IMR-90 (cell line): ENCODE measurements at regions not wholly inside any gene's neighbourhood (a gene's known extent, or its start where the extent isn't known, plus 50 kb on each side); places are given as distances from the start of the nearest gene placed in this dataset.

ENCODE experiments used
- ATAC-seq: fragments of 200-7000 bp; cut with Tn5 transposase; 2 replicates; pipeline ENCODE4 v1.9.1; 2020; ENCODE audit warnings: low read depth, mild to moderate bottlenecking, moderate library complexity
- BruUV-seq: library from RNA; stranded (reverse); fragments of 400-500 nt; replicated peaks from 2 replicates; lab custom pipeline; 2021; lab: Mats Ljungman, UMichigan
- CTCF ChIA-PET: fragments of 300-600 bp; formaldehyde crosslinking; extraction: SDS; loops from one replicate; lab custom pipeline; 2021; ENCODE audit warnings: antibody characterized with exemption; lab: Yijun Ruan, JAX
- POLR2A ChIA-PET: fragments of 300-600 bp; sonication (Branson Sonifier 250); formaldehyde crosslinking; loops from one replicate; lab custom pipeline; 2022; ENCODE audit warnings: antibody characterized with exemption; ENCODE audit not compliant: unreplicated experiment; lab: Charles Lee
- DNase-seq: peaks from one replicate; pipeline ENCODE4 v3.0.0; 2013
- H2AFZ ChIP-seq: replicated peaks from 2 replicates; pipeline ENCODE3; 2013; ENCODE audit warnings: low read length, mild to moderate bottlenecking; ENCODE audit not compliant: poor library complexity
- H2AK5ac ChIP-seq: 2 replicates; pipeline ENCODE4 v1.6.1; 2013; ENCODE audit warnings: low read depth, low read length, inconsistent platforms
- H2AK9ac ChIP-seq: replicated peaks from 2 replicates; pipeline ENCODE3; 2013; ENCODE audit warnings: mild to moderate bottlenecking, low read depth, low read length, moderate library complexity; ENCODE audit not compliant: poor library complexity
- H2BK120ac ChIP-seq: 2 replicates; pipeline ENCODE4 v1.6.1; 2013; ENCODE audit warnings: low read depth, low read length, inconsistent platforms
- H2BK15ac ChIP-seq: 3 replicates; pipeline ENCODE4 v1.6.1; 2013; ENCODE audit warnings: low read depth, low read length, inconsistent platforms
- H2BK20ac ChIP-seq: 2 replicates; pipeline ENCODE4 v1.6.1; 2013; ENCODE audit warnings: low read depth, mild to moderate bottlenecking, inconsistent platforms, low read length, moderate library complexity
- H2BK5ac ChIP-seq: 2 replicates; pipeline ENCODE4 v1.6.1; 2013; ENCODE audit warnings: mild to moderate bottlenecking, low read depth, low read length, inconsistent platforms; ENCODE audit not compliant: poor library complexity, severe bottlenecking
- H3K14ac ChIP-seq: replicated peaks from 2 replicates; pipeline ENCODE4 v1.6.1; 2013; ENCODE audit warnings: low read depth, low read length, inconsistent platforms
- H3K18ac ChIP-seq: 2 replicates; pipeline ENCODE4 v1.6.1; 2013; ENCODE audit warnings: low read depth, low read length, control low read depth
- H3K23ac ChIP-seq: 2 replicates; pipeline ENCODE4 v1.6.1; 2013; ENCODE audit warnings: low read depth, low read length, inconsistent platforms
- H3K27ac ChIP-seq: 2 replicates; pipeline ENCODE4 v1.5.1; 2013; ENCODE audit warnings: mild to moderate bottlenecking, control low read depth, low read length; ENCODE audit not compliant: insufficient read depth
- H3K27me3 ChIP-seq: 2 replicates; pipeline ENCODE4 v1.6.1; 2013; ENCODE audit warnings: low read length; ENCODE audit not compliant: control insufficient read depth, insufficient read depth
- H3K36me3 ChIP-seq: 2 replicates; pipeline ENCODE4 v1.6.1; 2013; ENCODE audit warnings: low read length, mixed read lengths; ENCODE audit not compliant: control insufficient read depth, insufficient read depth
- H3K4ac ChIP-seq: 2 replicates; pipeline ENCODE4 v1.6.1; 2013; ENCODE audit warnings: low read depth, low read length, inconsistent platforms
- H3K4me1 ChIP-seq: 2 replicates; pipeline ENCODE4 v1.6.1; 2013; ENCODE audit warnings: low read length, mixed read lengths; ENCODE audit not compliant: control insufficient read depth, insufficient read depth
- H3K4me2 ChIP-seq: 2 replicates; pipeline ENCODE4 v1.6.1; 2013; ENCODE audit warnings: low read depth, mild to moderate bottlenecking, control low read depth, low read length, moderate library complexity
- H3K4me3 ChIP-seq: 2 replicates; pipeline ENCODE4 v1.5.1; 2013; ENCODE audit warnings: low read depth, mild to moderate bottlenecking, control low read depth, low read length, moderate library complexity; ENCODE audit not compliant: insufficient read depth
- H3K56ac ChIP-seq: 2 replicates; pipeline ENCODE4 v1.6.1; 2013; ENCODE audit warnings: low read length, inconsistent platforms; ENCODE audit not compliant: insufficient read depth; ENCODE audit errors: extremely low read depth
- H3K79me1 ChIP-seq, 2 experiments: 2 replicates each; pipeline ENCODE4 v1.6.1; 2013; ENCODE audit warnings: low read length in 2 of 2, inconsistent platforms in 1 of 2, low read depth in 1 of 2
- H3K9ac ChIP-seq: 2 replicates; pipeline ENCODE4 v1.6.1; 2013; ENCODE audit warnings: low read depth, low read length, control low read depth
- H3K9me1 ChIP-seq: 2 replicates; pipeline ENCODE4 v1.6.1; 2013; ENCODE audit warnings: low read length, inconsistent platforms; ENCODE audit not compliant: insufficient read depth
- H3K9me3 ChIP-seq: 2 replicates; pipeline ENCODE4 v1.6.1; 2013; ENCODE audit warnings: low read length; ENCODE audit not compliant: control insufficient read depth, insufficient read depth
- H4K20me1 ChIP-seq: 2 replicates; pipeline ENCODE4 v1.6.1; 2013; ENCODE audit warnings: low read length, inconsistent platforms; ENCODE audit not compliant: insufficient read depth
- H4K5ac ChIP-seq: 2 replicates; pipeline ENCODE4 v1.6.1; 2013; ENCODE audit warnings: mild to moderate bottlenecking, low read depth, low read length, control low read depth
- H4K8ac ChIP-seq, 2 experiments: 2 replicates each; pipeline ENCODE4 v1.6.1; 2013; ENCODE audit warnings: low read depth in 2 of 2, low read length in 2 of 2, control low read depth in 1 of 2, inconsistent platforms in 1 of 2
- H4K91ac ChIP-seq: 2 replicates; pipeline ENCODE4 v1.6.1; 2013; ENCODE audit warnings: low read depth, low read length, inconsistent platforms; ENCODE audit not compliant: insufficient read depth
- BHLHE40 ChIP-seq: fragments of 150-350 bp; IDR thresholded peaks from 2 replicates; pipeline ENCODE4 v1.6.1; 2016; ENCODE audit warnings: mild to moderate bottlenecking, low read depth, low read length
- CEBPB ChIP-seq: IDR thresholded peaks from 2 replicates; pipeline ENCODE4 v1.6.1; 2012; ENCODE audit warnings: low read depth, low read length, improper control_type of control experiment
- CTCF ChIP-seq: conservative IDR thresholded peaks from 2 replicates; pipeline ENCODE4 v1.5.1; 2012; ENCODE audit warnings: mild to moderate bottlenecking, low read depth, low read length, improper control_type of control experiment
- FOS ChIP-seq: fragments of 150-350 bp; IDR thresholded peaks from 2 replicates; pipeline ENCODE4 v1.6.1; 2016; ENCODE audit warnings: low read depth, low read length
- MAFK ChIP-seq: IDR thresholded peaks from 2 replicates; pipeline ENCODE4 v1.6.1; 2012; ENCODE audit warnings: low read depth, low read length, improper control_type of control experiment
- MAZ ChIP-seq: IDR thresholded peaks from 2 replicates; pipeline ENCODE4 v1.6.1; 2012; ENCODE audit warnings: low read depth, mild to moderate bottlenecking, low read length, improper control_type of control experiment, moderate library complexity, borderline replicate concordance
- MXI1 ChIP-seq: IDR thresholded peaks from 2 replicates; pipeline ENCODE4 v1.6.1; 2012; ENCODE audit warnings: low read depth, mild to moderate bottlenecking, low read length, moderate library complexity, borderline replicate concordance
- NFE2L2 ChIP-seq: fragments of 150-350 bp; IDR thresholded peaks from 2 replicates; pipeline ENCODE4 v1.6.1; 2016; ENCODE audit warnings: low read depth, mild to moderate bottlenecking, low read length
- POLR2A ChIP-seq: IDR thresholded peaks from 2 replicates; pipeline ENCODE4 v1.6.1; 2012; ENCODE audit warnings: mild to moderate bottlenecking, low read depth, low read length
- RAD21 ChIP-seq: IDR thresholded peaks from 2 replicates; pipeline ENCODE4 v1.6.1; 2012; ENCODE audit warnings: low read length, improper control_type of control experiment
- RCOR1 ChIP-seq: IDR thresholded peaks from 2 replicates; pipeline ENCODE4 v1.6.1; 2012; ENCODE audit warnings: mild to moderate bottlenecking, low read length, improper control_type of control experiment; ENCODE audit not compliant: insufficient replicate concordance
- RFX5 ChIP-seq: IDR thresholded peaks from 2 replicates; pipeline ENCODE4 v1.8.0; 2012; ENCODE audit warnings: low read depth, mild to moderate bottlenecking, low read length, moderate library complexity
- SMC3 ChIP-seq: fragments of 150-350 bp; IDR thresholded peaks from 2 replicates; pipeline ENCODE4 v1.6.1; 2016; ENCODE audit warnings: low read depth, mild to moderate bottlenecking, antibody characterized with exemption, low read length, moderate library complexity
- WGBS, 2 experiments: methylation state at CpG; one replicate each; pipeline versions ENCODE4 v1.1.5 to v1.1.7; 2013; ENCODE audit warnings: missing lambda C conversion rate in 2 of 2; ENCODE audit not compliant: insufficient read length in 1 of 2; ENCODE audit errors: extremely low coverage in 2 of 2; 5-methylcytosine and 5-hydroxymethylcytosine counted together
- dilution Hi-C: fragments of 300-500 bp; cut with HindIII; formaldehyde crosslinking; loops from one replicate; pipeline ENCODE4 v1.14.3; 2018; ENCODE audit warnings: low sequenced_read_pairs; ENCODE audit not compliant: unreplicated experiment
- in situ Hi-C: fragments of 300-500 bp; cut with MboI; formaldehyde crosslinking; loops from 3 replicates; pipeline ENCODE4 v1.14.3; 2019; ENCODE audit warnings: low sequenced_read_pairs, inconsistent platforms, mixed read lengths
- intact Hi-C: fragments of 100-400 bp; cut with micrococcal nuclease; formaldehyde crosslinking; loops from 2 replicates; pipeline ENCODE4 v1.10.0; 2022

- Histone ChIP-seq H3K56ac (no peak overlapping the region), H3K9me3 (peaks cover 23% of the 10 kb centered on the region), H3K27ac (no peak overlapping the region), H3K36me3 (no peaks in the 10 kb centered on the region), H2AK5ac (no peak overlapping the region), H2BK120ac (no peak overlapping the region), H3K4ac (no peak overlapping the region), H3K14ac (no peak overlapping the region), H4K20me1 (no peaks in the 10 kb centered on the region), H3K27me3 (no peaks in the 10 kb centered on the region), H4K91ac (no peak overlapping the region), H2BK5ac (no peak overlapping the region), H3K4me3 (no peak overlapping the region), H3K18ac (no peak overlapping the region), H3K4me1 (no peaks in the 10 kb centered on the region), H3K9me1 (no peaks in the 10 kb centered on the region), H2BK20ac (no peak overlapping the region), H4K5ac (no peak overlapping the region), H2BK15ac (no peak overlapping the region), H3K9ac (no peak overlapping the region), H2AFZ (no peak overlapping the region), H2AK9ac (no peak overlapping the region), H3K4me2 (no peak overlapping the region), H3K23ac (no peak overlapping the region), H4K8ac (no peak overlapping the region), H3K79me1 (no peaks in the 10 kb centered on the region)
- no CpG with 5 or more reads among the region's 3 CpGs for WGBS, 2 experiments
- ATAC-seq (no peak), DNase-seq (no peak)
- POLR2A ChIA-PET: no interaction called here
- no TSS peak for BruUV-seq
- in situ Hi-C loops (no loop called here), intact Hi-C loops (no loop called here), dilution Hi-C loops (no loop called here)
- TF ChIP-seq CEBPB (no peak), SMC3 (no peak), MAFK (no peak), BHLHE40 (no peak), MXI1 (no peak), RAD21 (no peak), POLR2A (no peak), RFX5 (no peak), CTCF (no peak), NFE2L2 (no peak), RCOR1 (no peak), MAZ (no peak), FOS (no peak)
- CTCF ChIA-PET: no interaction called here
These were observed 436.2 kb upstream of the TMEM132C start for GRCh38 chr12:127830730-127831129.
